PC-3 (cell line): ENCODE measurements at regions not wholly inside any gene's neighbourhood (a gene's known extent, or its start where the extent isn't known, plus 50 kb on each side); places are given as distances from the start of the nearest gene placed in this dataset.

Experiments
- ATAC-seq: fragments of 200-7000 bp; cut with Tn5 transposase; 2 replicates; pipeline ENCODE4 v1.9.1; 2020; ENCODE audit warnings: mild to moderate bottlenecking, moderate library complexity
- BruUV-seq: library from RNA; stranded (reverse); fragments of 400-500 nt; replicated peaks from 2 replicates; lab custom pipeline; 2021; lab: Mats Ljungman, UMichigan
- CTCF ChIA-PET: fragments of 300-600 bp; sonication (Branson Sonifier 250); formaldehyde crosslinking; loops from one replicate; lab custom pipeline; 2022; ENCODE audit warnings: antibody characterized with exemption; lab: Charles Lee
- POLR2A ChIA-PET: fragments of 300-600 bp; sonication (Branson Sonifier 250); formaldehyde crosslinking; loops from one replicate; lab custom pipeline; 2022; ENCODE audit warnings: antibody characterized with exemption; ENCODE audit not compliant: unreplicated experiment; lab: Charles Lee
- DNase-seq: peaks from one replicate; pipeline ENCODE4 v3.0.0-alpha.2; 2015
- H2AFZ ChIP-seq: fragments of 300-600 bp; sonication (generic); 2 replicates; pipeline ENCODE4 v1.6.0; 2016; ENCODE audit warnings: antibody characterized with exemption, low read length
- H3F3A ChIP-seq: fragments of 300-600 bp; sonication (generic); one replicate; pipeline ENCODE4 v1.6.0; 2017; ENCODE audit warnings: antibody characterized with exemption, low read length, control low read depth, mild to moderate bottlenecking; ENCODE audit not compliant: unreplicated experiment
- H3K27ac ChIP-seq: fragments of 300-600 bp; sonication (generic); 2 replicates; pipeline ENCODE4 v1.5.1; 2016; ENCODE audit warnings: mild to moderate bottlenecking, low read length
- H3K27me3 ChIP-seq: fragments of 300-600 bp; sonication (generic); 2 replicates; pipeline ENCODE4 v1.6.1; 2016; ENCODE audit warnings: low read length, mixed read lengths
- H3K36me3 ChIP-seq: fragments of 300-600 bp; sonication (generic); 2 replicates; pipeline ENCODE4 v1.6.1; 2016; ENCODE audit warnings: low read depth, mixed run types, low read length, mixed read lengths
- H3K4me1 ChIP-seq: fragments of 300-600 bp; sonication (generic); 2 replicates; pipeline ENCODE4 v1.5.1; 2016; ENCODE audit warnings: low read length; ENCODE audit not compliant: insufficient read depth
- H3K4me2 ChIP-seq: fragments of 300-600 bp; sonication (generic); 2 replicates; pipeline ENCODE4 v1.6.0; 2016; ENCODE audit warnings: low read length
- H3K4me3 ChIP-seq: fragments of 300-600 bp; sonication (generic); 2 replicates; pipeline ENCODE4 v1.5.1; 2016; ENCODE audit warnings: mild to moderate bottlenecking, low read length, mixed read lengths
- H3K79me2 ChIP-seq: fragments of 300-600 bp; sonication (generic); 2 replicates; pipeline ENCODE4 v1.6.1; 2017; ENCODE audit warnings: low read length, mixed read lengths
- H3K9ac ChIP-seq: fragments of 300-600 bp; sonication (generic); 2 replicates; pipeline ENCODE4 v1.6.0; 2016; ENCODE audit warnings: mild to moderate bottlenecking, low read length
- H3K9me2 ChIP-seq: fragments of 300-600 bp; sonication (generic); replicated peaks from 2 replicates; pipeline ENCODE4 v1.6.1; 2016; ENCODE audit warnings: mixed run types, low read length, mixed read lengths
- H3K9me3 ChIP-seq: fragments of 300-600 bp; sonication (generic); 2 replicates; pipeline ENCODE4 v1.6.1; 2016; ENCODE audit warnings: low read length, mixed read lengths
- H4K20me1 ChIP-seq: fragments of 300-600 bp; sonication (generic); 2 replicates; pipeline ENCODE4 v1.6.1; 2016; ENCODE audit warnings: low read length, mixed read lengths
- EZH2 ChIP-seq: fragments of 300-600 bp; sonication (generic); IDR thresholded peaks from one replicate; pipeline ENCODE4 v1.6.1; 2017; ENCODE audit warnings: antibody characterized with exemption, mild to moderate bottlenecking, low read length; ENCODE audit not compliant: unreplicated experiment
- EZH2phosphoT487 ChIP-seq: fragments of 300-600 bp; sonication (generic); IDR thresholded peaks from 2 replicates; pipeline ENCODE4 v1.6.1; 2018; ENCODE audit warnings: mild to moderate bottlenecking, antibody characterized with exemption, low read length, borderline replicate concordance
- intact Hi-C: fragments of 100-400 bp; cut with micrococcal nuclease; formaldehyde crosslinking; loops from 2 replicates; pipeline ENCODE4 v1.9.0; 2023
- TF ChIP-seq, protein P1 (sequence below): fragments of 300-600 bp; sonication (generic); conservative IDR thresholded peaks from 2 replicates; pipeline ENCODE4 v1.5.1; 2017; ENCODE audit warnings: antibody characterized with exemption, low read depth, mild to moderate bottlenecking, low read length

DNA sequence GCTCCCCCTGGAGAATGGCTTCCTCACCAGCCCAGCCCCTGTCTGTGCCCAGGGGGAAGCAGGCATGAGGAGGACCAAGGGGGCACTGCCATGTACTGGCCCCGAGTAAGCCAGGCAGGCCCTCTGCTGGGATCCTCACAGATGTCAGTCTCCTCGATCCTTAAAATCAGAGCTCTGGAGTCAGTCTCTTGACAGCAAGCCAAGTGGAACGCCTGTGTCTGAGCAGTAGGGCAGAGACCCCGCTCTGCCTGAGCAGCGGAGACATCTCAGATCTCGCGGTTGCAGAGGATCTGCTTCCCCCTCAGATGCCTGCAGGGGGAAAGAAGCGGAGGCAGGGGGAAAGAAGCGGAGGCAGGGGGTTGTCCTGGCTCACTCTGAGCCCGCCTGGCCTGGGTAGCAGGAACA lies 92.6 kb downstream of the SNX5 start:
- DNase-seq: no peak
- CTCF ChIA-PET: no interaction called here
- H3F3A ChIP-seq: no peaks in the 10 kb centered on the region
- no peaks in the 10 kb centered on the region for H3K36me3 ChIP-seq
- POLR2A ChIA-PET: no interaction called here
- no peak overlapping the region for H3K4me3 ChIP-seq
- no peaks in the 10 kb centered on the region for H3K79me2 ChIP-seq
- no TSS peak for BruUV-seq
- no peak overlapping the region for H3K4me2 ChIP-seq
- H3K4me1 ChIP-seq: peaks cover 17% of the 10 kb centered on the region
- H2AFZ ChIP-seq: peak overlapping the region; percentile 45; the same call in 1 of the 2 replicates
- no peak overlapping the region for H3K9ac ChIP-seq
- intact Hi-C loops: no loop called here
- H4K20me1 ChIP-seq: no peaks in the 10 kb centered on the region
- no peak for TF ChIP-seq EZH2phosphoT487
- no peak for TF ChIP-seq EZH2
- TF ChIP-seq, protein P1, sequence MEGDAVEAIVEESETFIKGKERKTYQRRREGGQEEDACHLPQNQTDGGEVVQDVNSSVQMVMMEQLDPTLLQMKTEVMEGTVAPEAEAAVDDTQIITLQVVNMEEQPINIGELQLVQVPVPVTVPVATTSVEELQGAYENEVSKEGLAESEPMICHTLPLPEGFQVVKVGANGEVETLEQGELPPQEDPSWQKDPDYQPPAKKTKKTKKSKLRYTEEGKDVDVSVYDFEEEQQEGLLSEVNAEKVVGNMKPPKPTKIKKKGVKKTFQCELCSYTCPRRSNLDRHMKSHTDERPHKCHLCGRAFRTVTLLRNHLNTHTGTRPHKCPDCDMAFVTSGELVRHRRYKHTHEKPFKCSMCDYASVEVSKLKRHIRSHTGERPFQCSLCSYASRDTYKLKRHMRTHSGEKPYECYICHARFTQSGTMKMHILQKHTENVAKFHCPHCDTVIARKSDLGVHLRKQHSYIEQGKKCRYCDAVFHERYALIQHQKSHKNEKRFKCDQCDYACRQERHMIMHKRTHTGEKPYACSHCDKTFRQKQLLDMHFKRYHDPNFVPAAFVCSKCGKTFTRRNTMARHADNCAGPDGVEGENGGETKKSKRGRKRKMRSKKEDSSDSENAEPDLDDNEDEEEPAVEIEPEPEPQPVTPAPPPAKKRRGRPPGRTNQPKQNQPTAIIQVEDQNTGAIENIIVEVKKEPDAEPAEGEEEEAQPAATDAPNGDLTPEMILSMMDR: no peak
- H3K27ac ChIP-seq: no peak overlapping the region
- no peaks in the 10 kb centered on the region for H3K27me3 ChIP-seq
- no peaks in the 10 kb centered on the region for H3K9me3 ChIP-seq
- no peak for ATAC-seq
- H3K9me2 ChIP-seq: no peaks in the 10 kb centered on the region

DNA sequence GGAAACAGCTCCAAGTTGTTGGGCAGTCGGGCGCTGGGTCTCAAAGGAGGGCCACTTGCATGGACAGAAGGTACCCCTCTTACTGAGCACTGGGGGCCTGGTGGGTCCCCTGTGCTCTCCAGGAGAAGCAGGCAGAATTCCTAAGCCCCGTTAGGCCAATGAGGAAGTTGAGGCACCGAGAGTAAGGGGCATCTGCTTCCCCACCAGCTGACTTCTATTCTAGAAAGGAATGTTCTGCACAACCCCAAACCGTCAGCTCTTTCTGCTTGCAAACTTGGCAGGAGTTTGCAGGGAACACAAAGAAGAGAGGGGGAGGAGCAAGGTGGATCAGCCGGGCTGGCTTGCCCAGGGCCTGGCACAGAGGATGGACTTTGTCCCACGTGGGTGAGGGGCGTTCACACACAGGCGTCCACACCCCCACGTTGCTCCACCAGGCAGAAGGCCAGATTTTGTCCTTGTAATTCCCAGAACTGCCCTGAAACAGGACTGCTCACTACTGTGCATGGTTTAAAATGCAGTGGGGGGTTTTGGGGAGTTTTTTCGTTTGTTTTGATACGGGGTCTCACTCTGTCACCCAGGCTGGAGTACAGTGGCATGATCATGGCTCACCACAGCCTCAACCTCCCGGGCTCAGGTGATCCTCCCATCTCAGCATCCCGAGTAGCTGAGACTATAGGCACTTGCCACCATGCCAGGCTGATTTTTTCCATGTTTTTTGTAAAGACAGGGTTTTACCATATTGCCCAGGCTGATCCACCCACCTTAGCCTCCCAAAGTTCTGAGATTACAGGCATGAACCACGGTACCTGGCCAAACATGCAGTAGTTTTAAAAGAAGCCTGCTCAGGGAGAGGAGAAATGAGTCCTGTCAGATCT lies 93.3 kb downstream of the SNX5 start:
- Histone ChIP-seq H4K20me1 (no peaks in the 10 kb centered on the region), H3K4me3 (no peak overlapping the region), H3K27me3 (no peaks in the 10 kb centered on the region), H3F3A (no peaks in the 10 kb centered on the region), H3K9ac (no peak overlapping the region), H3K27ac (no peak overlapping the region), H2AFZ (peak overlapping the region; percentile 45; the same call in 1 of the 2 replicates), H3K9me2 (no peaks in the 10 kb centered on the region), H3K4me1 (peaks cover 17% of the 10 kb centered on the region), H3K9me3 (no peaks in the 10 kb centered on the region), H3K4me2 (peak overlapping the region; percentile 31; the same call in 1 of the 2 replicates), H3K36me3 (no peaks in the 10 kb centered on the region), H3K79me2 (no peaks in the 10 kb centered on the region)
- TF ChIP-seq, protein P1: no peak
- TF ChIP-seq EZH2phosphoT487 (no peak), EZH2 (no peak)
- no TSS peak for BruUV-seq
- intact Hi-C loops: no loop called here
- ATAC-seq (peak; percentile 50), DNase-seq (peak; percentile 71)
- POLR2A ChIA-PET: no interaction called here
- CTCF ChIA-PET: no interaction called here
